PC-9 (cell line): ENCODE measurements at regions not wholly inside any gene's neighbourhood (a gene's known extent, or its start where the extent isn't known, plus 50 kb on each side); places are given as distances from the start of the nearest gene placed in this dataset.

Source experiments
- CTCF ChIP-seq: fragments of 200-600 bp; sonication (generic); conservative IDR thresholded peaks from 2 replicates; pipeline ENCODE4 v1.6.1; 2017; ENCODE audit warnings: mixed run types, antibody characterized with exemption, mild to moderate bottlenecking, moderate library complexity
- EZH2 ChIP-seq: fragments of 200-600 bp; sonication (generic); IDR thresholded peaks from 2 replicates; pipeline ENCODE4 v1.8.0; 2017; ENCODE audit warnings: antibody characterized with exemption, low read depth

GRCh38 chrX:68978255-68978654, 149.4 kb downstream of the EFNB1 start:
- TF ChIP-seq CTCF: no peak
- TF ChIP-seq EZH2: no peak
